ENCODE measurements at regions not wholly inside any gene's neighbourhood (a gene's known extent, or its start where the extent isn't known, plus 50 kb on each side); places are given as distances from the start of the nearest gene placed in this dataset.

DNA sequence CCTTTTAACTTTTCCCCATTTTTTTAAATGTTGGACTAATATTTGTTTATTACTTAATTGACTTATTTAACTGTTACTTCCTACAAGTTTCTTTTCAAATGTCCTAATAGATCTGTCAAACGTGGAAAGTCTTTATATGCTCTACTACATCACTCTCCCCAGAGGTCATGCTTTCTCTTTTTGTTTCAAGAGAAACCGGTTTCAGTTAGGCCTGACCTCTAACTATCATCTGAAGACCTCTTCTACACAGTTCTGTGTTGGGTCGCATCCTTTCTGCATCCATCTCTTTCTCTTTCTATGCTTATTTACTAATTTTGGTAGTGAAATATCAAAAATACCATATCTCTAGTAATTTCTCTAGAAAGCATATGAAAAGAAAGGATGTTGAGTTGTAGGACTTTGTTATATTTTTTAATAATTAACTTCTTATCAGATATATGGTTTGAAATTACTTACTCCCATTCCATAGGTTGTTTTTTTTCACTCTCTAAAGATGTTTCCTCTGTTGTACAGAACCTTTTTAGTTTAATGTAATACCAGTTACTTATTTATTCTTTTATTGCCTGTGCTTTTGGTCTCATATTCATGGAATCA, 781.2 kb upstream of the ARPP21 start:
- DNase-seq (no peak), ATAC-seq (no peak)
- Histone ChIP-seq H3K4me1 (peaks cover 0 to 13% (median 1%) of the 10 kb centered on the region in 12 donors), H3K4me3 (no peak overlapping the region), H3K36me3 (no peaks in the 10 kb centered on the region), H3K27ac (no peak overlapping the region), H3K9me3 (no peaks in the 10 kb centered on the region), H3K27me3 (no peaks in the 10 kb centered on the region)
- TF ChIP-seq CTCF (IDR thresholded peaks at IDR 0.05) (no peak), POLR2A (IDR thresholded peaks at IDR 0.05) (no peak)
- intact Hi-C loops (cut with DNase I): no loop called here
- 82 to 87% (median 84%) methylated on average over 3 of the region's 3 CpGs for WGBS, 4 donors

- no peak for ATAC-seq
- Histone ChIP-seq H3K36me3 (no peaks in the 10 kb centered on the region), H3K27ac (no peak overlapping the region), H3K27me3 (no peaks in the 10 kb centered on the region), H3K4me3 (no peak overlapping the region), H3K4me1 (peaks cover 0 to 13% (median 1%) of the 10 kb centered on the region in 12 donors), H3K9me3 (no peaks in the 10 kb centered on the region)
- DNase-seq: no peak
- TF ChIP-seq CTCF (IDR thresholded peaks at IDR 0.05) (no peak), POLR2A (IDR thresholded peaks at IDR 0.05) (no peak)
- intact Hi-C loops (cut with DNase I): no loop called here
- 69 to 84% (median 80%) methylated on average over 1 of the region's 1 CpG for WGBS, 4 donors
Measured at GRCh38 chr3:34859746-34860145, 779.6 kb upstream of the ARPP21 start.

DNA sequence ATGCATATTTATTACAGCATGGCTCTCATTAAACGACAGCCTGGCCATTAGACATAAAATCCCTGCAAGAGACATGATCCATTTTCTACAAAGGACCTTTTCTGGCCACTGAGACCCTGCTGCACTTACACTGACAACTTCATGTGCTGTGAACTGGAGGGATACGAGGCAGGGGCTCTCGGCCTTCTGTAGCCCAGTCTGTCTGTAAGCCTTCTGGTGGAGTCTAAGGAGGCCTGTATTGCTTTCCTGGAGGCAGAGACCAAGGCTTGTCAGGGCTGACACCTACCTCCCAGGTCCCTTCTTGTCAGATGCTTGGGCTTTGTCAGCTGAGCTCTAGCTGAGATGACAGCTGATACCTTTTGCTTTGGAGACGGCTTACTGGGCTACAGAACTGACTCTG, 776.9 kb upstream of the ARPP21 start:
- WGBS, 4 donors: 77 to 91% (median 89%) methylated on average over 2 to 4 of the region's 4 CpGs
- H3K36me3 ChIP-seq: no peaks in the 10 kb centered on the region
- no peaks in the 10 kb centered on the region for H3K27me3 ChIP-seq
- no peaks in the 10 kb centered on the region for H3K9me3 ChIP-seq
- H3K4me1 ChIP-seq: no peaks in the 10 kb centered on the region
- TF ChIP-seq POLR2A (IDR thresholded peaks at IDR 0.05): no peak
- no peak for TF ChIP-seq CTCF (IDR thresholded peaks at IDR 0.05)
- H3K27ac ChIP-seq: no peak overlapping the region
- intact Hi-C loops (cut with DNase I): no loop called here
- ATAC-seq (no peak), DNase-seq (no peak)
- H3K4me3 ChIP-seq: no peak overlapping the region

DNA sequence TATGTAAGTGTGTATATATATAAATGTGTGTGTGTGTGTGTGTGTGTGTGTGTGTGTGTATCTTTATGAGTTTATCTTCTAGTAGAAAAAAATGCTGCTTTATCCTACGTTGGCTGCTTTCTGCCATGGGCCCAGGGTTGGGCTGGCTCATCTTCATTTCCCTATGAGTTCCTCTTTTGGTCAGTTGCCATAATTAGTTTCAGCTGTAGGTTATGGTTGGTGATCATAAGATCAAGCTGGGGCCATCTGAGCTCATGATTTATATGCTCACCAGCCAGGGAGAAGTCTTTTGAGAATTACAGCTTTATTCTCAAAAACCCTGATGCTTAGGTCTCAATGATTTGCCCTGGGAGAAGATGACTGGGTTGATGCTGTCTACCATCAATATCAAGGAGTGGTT, 775.8 kb upstream of the ARPP21 start:
- Histone ChIP-seq H3K36me3 (no peaks in the 10 kb centered on the region), H3K4me1 (no peaks in the 10 kb centered on the region), H3K27me3 (no peaks in the 10 kb centered on the region), H3K27ac (no peak overlapping the region), H3K9me3 (no peaks in the 10 kb centered on the region), H3K4me3 (no peak overlapping the region)
- intact Hi-C loops (cut with DNase I): no loop called here
- no peak for TF ChIP-seq CTCF (IDR thresholded peaks at IDR 0.05)
- no peak for TF ChIP-seq POLR2A (IDR thresholded peaks at IDR 0.05)
- 62 to 82% (median 75%) methylated on average over 1 of the region's 1 CpG for WGBS, 4 donors
- DNase-seq: no peak
- no peak for ATAC-seq
